Fibroblast of mammary gland (primary cell): ENCODE measurements at regions not wholly inside any gene's neighbourhood (a gene's known extent, or its start where the extent isn't known, plus 50 kb on each side); places are given as distances from the start of the nearest gene placed in this dataset.
"Not testable (repeated sequence)": the region's sequence is repeated elsewhere in the genome, so short reads cannot be mapped to it uniquely, and the experiment has no call there.

Experiments
- DNase-seq: peaks from one replicate; pipeline ENCODE4 v3.0.0-alpha.2; 2010; ENCODE audit warnings: low read depth
- H3K4me3 ChIP-seq: 2 replicates; pipeline ENCODE4 v1.5.1; 2011; ENCODE audit warnings: low read depth, mild to moderate bottlenecking, low read length, moderate library complexity; ENCODE audit not compliant: control insufficient read depth
- TF ChIP-seq, protein P1 (sequence below): conservative IDR thresholded peaks from 2 replicates; pipeline ENCODE4 v1.5.1; 2011; ENCODE audit warnings: low read depth, low read length, inconsistent platforms; ENCODE audit not compliant: control insufficient read depth, insufficient read depth

GRCh38 chr21:23837564-23837963 lies 1769.7 kb downstream of the MRPL39 start:
- TF ChIP-seq, protein P1, sequence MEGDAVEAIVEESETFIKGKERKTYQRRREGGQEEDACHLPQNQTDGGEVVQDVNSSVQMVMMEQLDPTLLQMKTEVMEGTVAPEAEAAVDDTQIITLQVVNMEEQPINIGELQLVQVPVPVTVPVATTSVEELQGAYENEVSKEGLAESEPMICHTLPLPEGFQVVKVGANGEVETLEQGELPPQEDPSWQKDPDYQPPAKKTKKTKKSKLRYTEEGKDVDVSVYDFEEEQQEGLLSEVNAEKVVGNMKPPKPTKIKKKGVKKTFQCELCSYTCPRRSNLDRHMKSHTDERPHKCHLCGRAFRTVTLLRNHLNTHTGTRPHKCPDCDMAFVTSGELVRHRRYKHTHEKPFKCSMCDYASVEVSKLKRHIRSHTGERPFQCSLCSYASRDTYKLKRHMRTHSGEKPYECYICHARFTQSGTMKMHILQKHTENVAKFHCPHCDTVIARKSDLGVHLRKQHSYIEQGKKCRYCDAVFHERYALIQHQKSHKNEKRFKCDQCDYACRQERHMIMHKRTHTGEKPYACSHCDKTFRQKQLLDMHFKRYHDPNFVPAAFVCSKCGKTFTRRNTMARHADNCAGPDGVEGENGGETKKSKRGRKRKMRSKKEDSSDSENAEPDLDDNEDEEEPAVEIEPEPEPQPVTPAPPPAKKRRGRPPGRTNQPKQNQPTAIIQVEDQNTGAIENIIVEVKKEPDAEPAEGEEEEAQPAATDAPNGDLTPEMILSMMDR = no peak
- no peak for DNase-seq

GRCh38 chr21:23822760-23823159 lies 1784.5 kb downstream of the MRPL39 start:
- H3K4me3 ChIP-seq = no peak overlapping the region
- TF ChIP-seq, protein P1 = no peak
- DNase-seq = no peak

More at GRCh38 chr21:23837564-23837963, 1769.7 kb downstream of the MRPL39 start:
- H3K4me3 ChIP-seq = no peak overlapping the region

GRCh38 chr21:23817337-23817736 lies 1789.9 kb downstream of the MRPL39 start:
- TF ChIP-seq, protein P1 = no peak
- no peak overlapping the region for H3K4me3 ChIP-seq
- no peak for DNase-seq

GRCh38 chr21:23812485-23812884 lies 1794.8 kb downstream of the MRPL39 start:
- TF ChIP-seq, protein P1 = no peak
- no peak overlapping the region for H3K4me3 ChIP-seq
- DNase-seq = no peak

GRCh38 chr21:23811805-23812204 lies 1795.5 kb downstream of the MRPL39 start:
- no peak for DNase-seq

DNA sequence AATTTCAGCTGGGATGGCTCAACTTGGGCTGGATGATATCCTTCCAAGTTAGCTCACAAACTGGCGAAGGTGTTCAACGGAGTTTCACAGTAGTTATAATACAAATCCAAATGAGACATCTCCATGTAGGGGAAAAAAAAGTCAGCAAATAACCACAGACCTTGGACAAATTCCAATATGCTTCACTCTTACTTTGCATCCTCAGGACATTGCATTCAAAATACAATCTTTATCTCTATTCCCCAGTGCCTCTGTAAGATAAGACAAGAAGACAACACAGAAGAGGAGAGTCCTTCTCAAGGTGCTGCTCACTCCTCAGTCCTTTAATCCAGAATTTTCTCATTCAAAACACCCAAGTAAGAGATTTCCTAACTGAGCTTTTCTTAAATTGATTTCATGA lies 1797.7 kb downstream of the MRPL39 start:
- TF ChIP-seq, protein P1 = no peak
- no peak for DNase-seq

More at GRCh38 chr21:23811805-23812204, 1795.5 kb downstream of the MRPL39 start:
- TF ChIP-seq, protein P1 = no peak
- no peak overlapping the region for H3K4me3 ChIP-seq

GRCh38 chr21:23806966-23807548 lies 1800.2 kb downstream of the MRPL39 start:
- not testable (repeated sequence) for H3K4me3 ChIP-seq, DNase-seq

More for the DNA sequence above, 1797.7 kb downstream of the MRPL39 start:
- no peak overlapping the region for H3K4me3 ChIP-seq
